H1 (cell line): ENCODE measurements at regions not wholly inside any gene's neighbourhood (a gene's known extent, or its start where the extent isn't known, plus 50 kb on each side); places are given as distances from the start of the nearest gene placed in this dataset.

ENCODE experiments used
- CTCF ChIP-seq, 3 experiments: IDR thresholded peaks; 1 replicate in 2 of 3; 2 replicates in 1 of 3; pipeline versions ENCODE4 v1.5.1 to v1.6.1; 2011; ENCODE audit warnings: low read length in 3 of 3, mild to moderate bottlenecking in 3 of 3, inconsistent platforms in 2 of 3, low read depth in 1 of 3, moderate library complexity in 1 of 3; ENCODE audit not compliant: insufficient read depth in 1 of 3; ENCODE audit errors: control extremely low read depth in 1 of 3
- EP300 ChIP-seq, 2 experiments: IDR thresholded peaks; 1 replicate in 1 of 2; 2 replicates in 1 of 2; pipeline ENCODE4 v1.6.1; 2011 to 2012; ENCODE audit warnings: low read depth in 2 of 2, low read length in 2 of 2, mild to moderate bottlenecking in 2 of 2, borderline replicate concordance in 1 of 2, inconsistent platforms in 1 of 2, moderate library complexity in 1 of 2
- HDAC2 ChIP-seq, 2 experiments: fragments of 300-600 bp in 1 of 2; sonication (generic) in 1 of 2; IDR thresholded peaks; 2 replicates each; pipeline ENCODE4 v1.6.1; 2011 to 2012; ENCODE audit warnings: low read depth in 2 of 2, low read length in 2 of 2, mild to moderate bottlenecking in 2 of 2, moderate library complexity in 2 of 2, borderline replicate concordance in 1 of 2, inconsistent platforms in 1 of 2
- MAFK ChIP-seq: IDR thresholded peaks from 2 replicates; pipeline ENCODE4 v1.6.1; 2012; ENCODE audit warnings: low read depth, mild to moderate bottlenecking, improper control_type of control experiment, low read length
- POLR2A ChIP-seq, 2 experiments: IDR thresholded peaks; 1 replicate in 1 of 2; 2 replicates in 1 of 2; pipeline ENCODE4 v1.6.1; 2011; ENCODE audit warnings: low read depth in 2 of 2, low read length in 2 of 2, mild to moderate bottlenecking in 2 of 2; ENCODE audit errors: control extremely low read depth in 1 of 2
- POLR2AphosphoS5 ChIP-seq: IDR thresholded peaks from 2 replicates; pipeline ENCODE4 v1.6.1; 2011; ENCODE audit warnings: low read depth, low read length
- RAD21 ChIP-seq, 2 experiments: IDR thresholded peaks in 1 of 2; conservative IDR thresholded peaks in 1 of 2; 2 replicates each; pipeline ENCODE4 v1.6.1; 2011; ENCODE audit warnings: low read depth in 2 of 2, low read length in 2 of 2, improper control_type of control experiment in 1 of 2, inconsistent platforms in 1 of 2, mild to moderate bottlenecking in 1 of 2, moderate library complexity in 1 of 2
- SIN3A ChIP-seq, 2 experiments: IDR thresholded peaks in 1 of 2; conservative IDR thresholded peaks in 1 of 2; 2 replicates each; pipeline ENCODE4 v1.6.1; 2011 to 2012; ENCODE audit warnings: low read length in 2 of 2, improper control_type of control experiment in 1 of 2, low read depth in 1 of 2, mild to moderate bottlenecking in 1 of 2
- TCF12 ChIP-seq: IDR thresholded peaks from 2 replicates; pipeline ENCODE4 v1.6.1; 2011; ENCODE audit warnings: low read depth, mild to moderate bottlenecking, low read length

- no peak for TF ChIP-seq RAD21 (IDR thresholded peaks at IDR 0.05 in 1 of 2, conservative IDR thresholded peaks at IDR 0.05 in 1 of 2; ENCODE audit: low read depth in 2 of 2, low read length in 2 of 2)
- no peak for TF ChIP-seq SIN3A (conservative IDR thresholded peaks at IDR 0.05 in 1 of 2, IDR thresholded peaks at IDR 0.05 in 1 of 2; ENCODE audit: low read depth in 1 of 2, low read length in 2 of 2)
- no peak for TF ChIP-seq HDAC2 (IDR thresholded peaks at IDR 0.05; ENCODE audit: borderline replicate concordance in 1 of 2, low read depth in 2 of 2, low read length in 2 of 2)
- no peak for TF ChIP-seq POLR2A (IDR thresholded peaks at IDR 0.05; ENCODE audit: control extremely low read depth in 1 of 2, low read depth in 2 of 2, low read length in 2 of 2)
- no peak for TF ChIP-seq CTCF (IDR thresholded peaks at IDR 0.05; ENCODE audit: control extremely low read depth in 1 of 3, insufficient read depth in 1 of 3, low read depth in 1 of 3, low read length in 3 of 3)
- no peak for TF ChIP-seq TCF12
- no peak for TF ChIP-seq POLR2AphosphoS5
- TF ChIP-seq MAFK: no peak
- TF ChIP-seq EP300 (IDR thresholded peaks at IDR 0.05; ENCODE audit: borderline replicate concordance in 1 of 2, low read depth in 2 of 2, low read length in 2 of 2): no peak
These were observed 55.1 kb upstream of the INCENP start for GRCh38 chr11:62068730-62069129.
